Lower leg skin (tissue), 3 donors: ENCODE measurements at regions not wholly inside any gene's neighbourhood (a gene's known extent, or its start where the extent isn't known, plus 50 kb on each side); places are given as distances from the start of the nearest gene placed in this dataset.

Experiments used
- POLR2A ChIP-seq, 2 donors: fragments of 450-650 bp; IDR thresholded peaks; one replicate each; pipeline ENCODE4 v1.6.1; 2016 to 2017; ENCODE audit warnings: antibody characterized with exemption in 2 of 2, mild to moderate bottlenecking in 1 of 2, moderate library complexity in 1 of 2
- TF ChIP-seq, protein P1 (sequence below), 3 donors: fragments of 450-650 bp; IDR thresholded peaks; one replicate each; pipeline ENCODE4 v1.5.1; 2016; ENCODE audit warnings: antibody characterized with exemption in 3 of 3, mild to moderate bottlenecking in 3 of 3, moderate library complexity in 2 of 3

DNA sequence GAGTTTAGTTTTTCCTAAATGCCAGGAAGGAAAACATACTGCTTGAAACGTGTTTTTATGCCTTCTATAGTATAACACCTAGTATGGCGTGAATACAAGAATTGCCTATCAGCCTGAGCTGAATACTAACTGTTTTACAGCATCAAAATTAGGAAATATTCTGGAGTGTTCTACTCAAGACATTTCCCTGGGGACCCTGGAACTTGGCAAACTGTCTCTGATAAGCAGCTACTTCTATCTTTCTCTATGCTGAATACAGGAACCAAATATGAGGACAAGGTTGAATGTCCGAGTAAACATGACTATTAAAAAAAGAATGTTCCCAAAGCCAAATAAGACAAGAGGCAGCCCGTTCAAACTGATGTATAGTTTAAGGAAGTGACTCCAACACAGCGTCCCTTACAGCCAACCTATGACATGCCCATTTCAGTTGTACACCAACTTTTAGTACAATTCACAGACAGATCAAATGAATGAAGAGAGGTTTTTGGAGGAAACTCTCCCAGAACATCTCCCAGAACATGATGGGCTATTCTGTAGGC is 951.3 kb upstream of the ACVR2A start:
- TF ChIP-seq, protein P1, sequence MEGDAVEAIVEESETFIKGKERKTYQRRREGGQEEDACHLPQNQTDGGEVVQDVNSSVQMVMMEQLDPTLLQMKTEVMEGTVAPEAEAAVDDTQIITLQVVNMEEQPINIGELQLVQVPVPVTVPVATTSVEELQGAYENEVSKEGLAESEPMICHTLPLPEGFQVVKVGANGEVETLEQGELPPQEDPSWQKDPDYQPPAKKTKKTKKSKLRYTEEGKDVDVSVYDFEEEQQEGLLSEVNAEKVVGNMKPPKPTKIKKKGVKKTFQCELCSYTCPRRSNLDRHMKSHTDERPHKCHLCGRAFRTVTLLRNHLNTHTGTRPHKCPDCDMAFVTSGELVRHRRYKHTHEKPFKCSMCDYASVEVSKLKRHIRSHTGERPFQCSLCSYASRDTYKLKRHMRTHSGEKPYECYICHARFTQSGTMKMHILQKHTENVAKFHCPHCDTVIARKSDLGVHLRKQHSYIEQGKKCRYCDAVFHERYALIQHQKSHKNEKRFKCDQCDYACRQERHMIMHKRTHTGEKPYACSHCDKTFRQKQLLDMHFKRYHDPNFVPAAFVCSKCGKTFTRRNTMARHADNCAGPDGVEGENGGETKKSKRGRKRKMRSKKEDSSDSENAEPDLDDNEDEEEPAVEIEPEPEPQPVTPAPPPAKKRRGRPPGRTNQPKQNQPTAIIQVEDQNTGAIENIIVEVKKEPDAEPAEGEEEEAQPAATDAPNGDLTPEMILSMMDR (IDR thresholded peaks at IDR 0.05) = no peak
- no peak for TF ChIP-seq POLR2A (IDR thresholded peaks at IDR 0.05)
